GM23338 (cell line): ENCODE measurements at regions not wholly inside any gene's neighbourhood (a gene's known extent, or its start where the extent isn't known, plus 50 kb on each side); places are given as distances from the start of the nearest gene placed in this dataset.

Experiments used
- EZH2 ChIP-seq: fragments of 200-600 bp; sonication (generic); IDR thresholded peaks from one replicate; pipeline ENCODE4 v1.8.0; 2017; ENCODE audit warnings: antibody characterized with exemption, mild to moderate bottlenecking, low read depth; ENCODE audit not compliant: unreplicated experiment
- POLR2AphosphoS5 ChIP-seq: IDR thresholded peaks from 2 replicates; pipeline ENCODE4 v1.6.1; 2016; ENCODE audit warnings: antibody characterized with exemption, low read depth

DNA sequence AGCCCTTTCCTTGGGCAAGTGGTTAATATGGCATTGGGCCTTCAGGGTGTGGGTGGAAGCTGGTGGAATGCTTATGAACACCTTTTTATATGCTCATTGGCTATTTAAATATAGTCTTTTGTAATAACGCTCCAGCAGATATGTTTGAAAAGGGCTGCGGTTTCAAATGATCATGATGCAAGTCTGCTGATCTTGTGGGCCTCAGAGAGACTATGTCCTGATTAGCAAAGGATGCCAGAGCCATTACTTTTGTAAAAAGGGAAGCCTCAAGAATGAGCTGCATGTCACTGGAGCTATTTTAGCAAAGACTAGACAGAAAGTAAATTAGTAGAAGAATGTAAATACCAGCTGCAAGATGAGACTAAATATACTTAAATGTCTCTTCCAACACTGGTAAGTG is 200.5 kb downstream of the GXYLT1 start:
- no peak for TF ChIP-seq POLR2AphosphoS5
- no peak for TF ChIP-seq EZH2
